ENCODE measurements at regions not wholly inside any gene's neighbourhood (a gene's known extent, or its start where the extent isn't known, plus 50 kb on each side); places are given as distances from the start of the nearest gene placed in this dataset.

DNA sequence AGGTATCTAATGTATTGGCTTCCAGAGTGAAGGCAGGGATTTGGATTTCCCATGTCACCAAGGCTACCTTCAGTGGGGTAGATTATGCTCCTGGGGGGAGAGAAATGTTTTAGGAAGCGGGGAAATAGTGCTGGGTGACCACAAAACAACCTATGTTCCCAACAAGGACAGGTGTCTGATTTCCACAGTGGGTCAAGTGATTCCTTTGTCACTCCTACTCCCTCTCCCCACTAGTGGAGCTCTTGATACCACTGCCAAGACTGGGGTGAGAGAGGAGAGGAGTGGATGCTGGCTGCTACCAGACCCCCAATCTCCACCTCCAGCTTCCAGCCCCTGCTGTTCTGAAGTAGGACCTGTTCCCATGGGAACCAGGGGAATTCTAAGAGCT, 104.3 kb upstream of the FAM78B start:
- Histone ChIP-seq H3K4me3 (no peak overlapping the region), H3K27ac (no peak overlapping the region), H3K27me3 (no peaks in the 10 kb centered on the region), H3K9me3 (no peaks in the 10 kb centered on the region), H3K4me1 (peaks cover 0 to 9% (median 0%) of the 10 kb centered on the region in 12 donors), H3K36me3 (no peaks in the 10 kb centered on the region)
- intact Hi-C loops (cut with DNase I), result no loop called here
- TF ChIP-seq POLR2A (IDR thresholded peaks at IDR 0.05), result no peak
- TF ChIP-seq, protein P1, sequence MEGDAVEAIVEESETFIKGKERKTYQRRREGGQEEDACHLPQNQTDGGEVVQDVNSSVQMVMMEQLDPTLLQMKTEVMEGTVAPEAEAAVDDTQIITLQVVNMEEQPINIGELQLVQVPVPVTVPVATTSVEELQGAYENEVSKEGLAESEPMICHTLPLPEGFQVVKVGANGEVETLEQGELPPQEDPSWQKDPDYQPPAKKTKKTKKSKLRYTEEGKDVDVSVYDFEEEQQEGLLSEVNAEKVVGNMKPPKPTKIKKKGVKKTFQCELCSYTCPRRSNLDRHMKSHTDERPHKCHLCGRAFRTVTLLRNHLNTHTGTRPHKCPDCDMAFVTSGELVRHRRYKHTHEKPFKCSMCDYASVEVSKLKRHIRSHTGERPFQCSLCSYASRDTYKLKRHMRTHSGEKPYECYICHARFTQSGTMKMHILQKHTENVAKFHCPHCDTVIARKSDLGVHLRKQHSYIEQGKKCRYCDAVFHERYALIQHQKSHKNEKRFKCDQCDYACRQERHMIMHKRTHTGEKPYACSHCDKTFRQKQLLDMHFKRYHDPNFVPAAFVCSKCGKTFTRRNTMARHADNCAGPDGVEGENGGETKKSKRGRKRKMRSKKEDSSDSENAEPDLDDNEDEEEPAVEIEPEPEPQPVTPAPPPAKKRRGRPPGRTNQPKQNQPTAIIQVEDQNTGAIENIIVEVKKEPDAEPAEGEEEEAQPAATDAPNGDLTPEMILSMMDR (IDR thresholded peaks at IDR 0.05), result no peak
- ATAC-seq (no peak), DNase-seq (no peak)
- 45 to 65% (median 54%) methylated on average over 1 of the region's 1 CpG for WGBS, 4 donors

DNA sequence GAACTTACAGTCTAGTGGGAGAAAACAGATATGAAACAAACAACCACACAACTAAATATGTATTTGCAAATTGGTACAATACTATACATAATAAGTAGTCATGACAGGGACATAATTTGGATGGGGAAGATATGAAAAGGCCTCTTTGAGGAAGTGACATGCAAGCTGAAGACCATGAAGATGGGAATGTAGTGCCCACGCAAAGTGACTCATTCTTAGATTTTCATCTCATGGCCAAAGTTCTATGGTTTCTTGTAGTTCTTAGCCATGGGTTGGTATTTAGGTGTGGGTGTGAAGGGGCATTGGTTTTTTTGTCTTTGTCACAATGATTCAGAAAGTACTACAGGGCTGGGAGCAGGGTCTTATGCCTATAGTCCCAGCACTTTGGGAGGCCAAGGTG, 105.4 kb upstream of the FAM78B start:
- H3K9me3 ChIP-seq, result no peaks in the 10 kb centered on the region
- no peak for ATAC-seq
- H3K4me3 ChIP-seq, result no peak overlapping the region
- H3K27me3 ChIP-seq, result no peaks in the 10 kb centered on the region
- H3K27ac ChIP-seq, result no peak overlapping the region
- no peaks in the 10 kb centered on the region for H3K36me3 ChIP-seq
- TF ChIP-seq, protein P1 (IDR thresholded peaks at IDR 0.05), result no peak
- TF ChIP-seq POLR2A (IDR thresholded peaks at IDR 0.05), result no peak
- intact Hi-C loops (cut with DNase I), result no loop called here
- WGBS, 4 donors, result 93 to 100% (median 98%) methylated on average over 1 of the region's 1 CpG
- DNase-seq, result no peak
- H3K4me1 ChIP-seq, result peaks cover 0 to 9% (median 0%) of the 10 kb centered on the region in 12 donors

DNA sequence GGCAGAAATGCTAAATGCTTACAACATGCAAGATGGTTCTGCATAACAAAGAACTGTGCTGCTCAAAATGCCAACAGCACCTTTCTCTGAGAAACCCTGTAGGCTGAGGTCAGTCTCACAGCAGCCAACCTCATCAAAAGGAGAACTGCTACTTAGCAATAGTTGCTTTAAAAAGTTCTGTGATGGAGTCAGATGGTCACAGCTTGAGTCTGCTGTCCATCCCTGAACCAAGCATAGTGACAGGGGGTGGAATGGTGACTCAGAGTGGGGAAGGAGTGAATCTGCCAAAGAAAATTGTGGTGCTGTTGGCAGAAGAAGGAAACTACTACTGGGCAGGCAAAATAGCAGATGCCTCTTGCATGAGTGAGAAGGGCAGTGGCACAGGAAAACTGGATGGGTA, 106.0 kb upstream of the FAM78B start:
- no peak overlapping the region for H3K27ac ChIP-seq
- intact Hi-C loops (cut with DNase I), result no loop called here
- no peak overlapping the region for H3K4me3 ChIP-seq
- ATAC-seq (no peak), DNase-seq (no peak)
- H3K4me1 ChIP-seq, result peaks cover 0 to 9% (median 0%) of the 10 kb centered on the region in 12 donors
- no peaks in the 10 kb centered on the region for H3K36me3 ChIP-seq
- H3K27me3 ChIP-seq, result no peaks in the 10 kb centered on the region
- peaks cover 0 to 2% (median 0%) of the 10 kb centered on the region in 12 donors for H3K9me3 ChIP-seq
- TF ChIP-seq, protein P1 (IDR thresholded peaks at IDR 0.05), result no peak
- TF ChIP-seq POLR2A (IDR thresholded peaks at IDR 0.05), result no peak

GRCh38 chr1:166273618-166274017, 106.8 kb upstream of the FAM78B start:
- Histone ChIP-seq H3K27me3 (no peaks in the 10 kb centered on the region), H3K36me3 (no peaks in the 10 kb centered on the region), H3K4me3 (no peak overlapping the region), H3K27ac (no peak overlapping the region), H3K4me1 (peaks cover 0 to 9% (median 0%) of the 10 kb centered on the region in 12 donors), H3K9me3 (peaks cover 0 to 6% (median 0%) of the 10 kb centered on the region in 12 donors)
- 41 to 53% (median 46%) methylated on average over 6 of the region's 6 CpGs for WGBS, 4 donors
- ATAC-seq (peak in 1 of 4 donors; percentile 47), DNase-seq (no peak)
- intact Hi-C loops (cut with DNase I), result no loop called here
- TF ChIP-seq POLR2A (IDR thresholded peaks at IDR 0.05), result no peak
- TF ChIP-seq, protein P1 (IDR thresholded peaks at IDR 0.05), result no peak
